Stimulated activated CD4-positive, alpha-beta T cell treated with anti-CD3 and anti-CD28 coated beads, Interleukin-15, amount 100 ng/mL, for 48 hours (primary cell): ENCODE measurements at regions not wholly inside any gene's neighbourhood (a gene's known extent, or its start where the extent isn't known, plus 50 kb on each side); places are given as distances from the start of the nearest gene placed in this dataset.
"Not testable (repeated sequence)": the region's sequence is repeated elsewhere in the genome, so short reads cannot be mapped to it uniquely, and the experiment has no call there.

Source experiments
- DNase-seq, 2 donors: peaks; one replicate each; pipeline ENCODE4 v3.0.0-alpha.2; 2020; ENCODE audit warnings: low read depth in 2 of 2

DNA sequence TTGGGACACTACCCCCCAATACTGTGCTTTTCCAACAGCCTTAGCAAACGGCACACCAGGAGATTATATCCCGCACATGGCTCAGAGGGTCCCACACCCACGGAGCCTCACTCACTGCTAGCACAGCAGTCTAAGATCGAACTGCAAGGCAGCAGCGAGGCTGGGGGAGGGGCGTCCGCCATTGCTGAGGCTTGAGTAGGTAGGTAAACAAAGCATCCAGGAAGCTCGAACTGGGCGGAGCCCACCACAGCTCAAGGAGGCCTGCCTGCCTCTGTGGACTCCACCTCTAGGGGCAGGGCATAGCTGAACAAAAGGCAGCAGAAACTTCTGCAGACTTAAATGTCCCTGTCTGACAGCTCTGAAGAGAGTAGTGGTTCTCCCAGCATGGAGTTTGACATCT, 447.3 kb upstream of the RAB6C start:
- DNase-seq: not testable (repeated sequence)

DNA sequence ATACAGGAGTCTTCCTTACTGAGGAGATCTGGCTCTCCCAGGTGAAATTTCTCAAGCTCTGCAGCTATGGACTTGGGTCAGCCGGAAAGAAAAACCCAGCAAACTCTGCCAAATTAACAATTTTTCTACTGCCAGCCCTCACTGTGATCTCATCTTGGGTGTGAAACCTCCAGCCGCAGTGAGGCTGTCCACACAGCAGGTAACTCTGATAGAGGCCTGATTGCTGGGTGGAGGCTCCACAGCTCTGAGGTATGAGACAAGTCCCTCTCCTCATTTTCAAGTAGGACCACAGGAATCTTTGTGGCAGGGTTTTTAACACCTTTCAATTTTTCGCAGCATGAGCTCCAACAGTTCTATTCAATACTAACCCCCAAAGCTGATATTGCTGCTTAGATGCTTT, 430.6 kb upstream of the RAB6C start:
- no peak for DNase-seq

DNA sequence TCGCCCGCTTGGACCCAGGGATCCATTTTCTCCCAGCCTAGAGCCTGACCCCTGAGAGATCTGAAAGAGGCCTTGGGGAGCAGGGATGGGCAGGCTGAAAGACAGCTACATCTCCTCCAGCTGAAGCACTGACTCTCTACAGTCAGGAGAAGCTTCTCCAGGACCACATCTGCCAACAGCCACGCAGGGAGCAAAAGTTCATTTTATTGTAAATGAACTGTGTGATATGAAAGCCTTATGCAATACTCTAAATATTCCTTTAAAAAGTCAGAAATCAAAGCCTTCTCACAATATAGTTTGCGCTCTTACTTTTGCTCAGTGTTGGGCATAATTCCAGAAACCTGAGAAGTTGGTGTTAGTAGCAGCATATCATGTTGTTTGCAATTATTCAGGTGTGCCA, 428.9 kb upstream of the RAB6C start:
- no peak for DNase-seq

DNA sequence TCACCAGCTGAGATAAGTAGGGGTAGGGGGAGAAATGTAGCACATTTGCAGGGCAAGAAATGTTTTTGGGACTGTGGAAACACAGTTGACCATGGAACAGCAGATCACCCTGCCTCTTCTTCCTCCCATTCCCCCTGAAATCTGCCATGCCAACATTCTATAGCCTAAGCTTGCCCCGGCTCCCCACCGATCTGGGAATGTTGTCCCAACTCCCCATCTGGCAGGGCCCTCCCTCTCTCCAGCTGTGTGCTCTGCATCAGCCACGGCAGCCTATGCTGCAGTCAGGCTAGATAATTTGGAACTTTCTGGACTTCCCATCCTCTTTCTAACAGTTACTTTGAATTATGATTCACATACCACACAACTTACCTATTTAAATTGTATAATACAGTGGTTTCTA, 425.1 kb upstream of the RAB6C start:
- no peak for DNase-seq

DNA sequence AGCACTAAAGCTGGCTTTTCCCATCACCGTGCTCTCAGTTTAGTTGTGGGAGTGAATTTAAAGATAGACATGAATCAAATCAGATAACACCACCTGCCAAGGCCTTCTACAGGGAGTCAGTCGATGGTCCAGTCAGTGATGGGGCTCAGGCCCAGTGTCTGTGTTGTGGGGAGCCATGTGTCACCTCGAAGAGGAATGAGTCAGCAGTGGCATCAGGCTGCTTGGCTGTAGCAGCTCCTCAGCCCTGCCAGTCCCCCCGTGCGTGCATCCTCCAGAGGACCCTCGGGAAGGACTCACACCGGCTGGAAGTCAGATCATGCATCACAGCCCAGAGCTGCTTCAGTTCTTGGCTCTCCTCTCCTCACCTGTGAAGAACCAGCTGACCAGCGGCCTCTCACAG, 420.4 kb upstream of the RAB6C start:
- DNase-seq: no peak

DNA sequence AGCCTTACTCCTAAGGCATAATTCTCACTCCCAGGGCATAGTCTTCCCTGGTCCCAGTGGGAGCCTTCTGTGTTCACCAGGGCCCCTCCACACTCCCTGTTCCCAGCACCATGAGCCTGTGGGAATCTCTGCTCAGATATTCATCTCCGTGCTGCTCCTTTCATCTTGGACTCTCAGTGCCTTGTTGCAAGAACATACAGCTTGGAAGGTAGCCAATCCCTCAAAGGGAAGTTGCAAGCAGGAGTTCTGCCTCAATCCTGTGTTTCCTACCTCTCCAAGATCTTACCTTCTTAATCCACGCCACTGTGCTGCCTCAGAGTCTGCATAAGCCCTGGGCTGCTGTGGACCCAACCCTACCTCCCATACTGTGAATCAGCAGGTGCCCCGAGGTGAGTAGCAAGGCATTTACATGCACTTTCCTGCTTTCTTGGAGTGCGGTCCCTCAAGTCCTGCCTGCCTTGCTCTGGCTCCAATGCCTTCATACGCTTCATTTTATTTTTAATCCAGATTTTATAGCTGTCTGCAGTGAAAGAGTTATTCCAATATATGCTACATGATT, 413.8 kb upstream of the RAB6C start:
- no peak for DNase-seq

DNA sequence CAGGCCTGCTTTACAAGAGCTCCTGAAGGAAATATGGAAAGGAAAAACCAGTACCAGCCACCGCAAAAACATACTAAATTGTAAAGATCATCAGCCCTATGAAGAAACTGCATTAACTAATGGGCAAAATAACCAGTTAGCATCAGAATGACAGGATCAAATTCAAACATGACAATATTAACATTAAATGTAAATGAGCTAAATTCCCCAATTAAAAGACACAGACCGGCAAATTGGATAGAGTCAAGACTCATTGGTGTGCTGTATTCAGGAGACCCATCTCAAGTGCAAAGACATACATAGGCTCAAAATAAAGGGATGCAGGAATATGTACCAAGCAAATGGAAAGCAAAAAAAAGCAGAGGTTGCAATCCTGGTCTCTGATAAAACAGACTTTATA, 408.7 kb upstream of the RAB6C start:
- DNase-seq: not testable (repeated sequence)

DNA sequence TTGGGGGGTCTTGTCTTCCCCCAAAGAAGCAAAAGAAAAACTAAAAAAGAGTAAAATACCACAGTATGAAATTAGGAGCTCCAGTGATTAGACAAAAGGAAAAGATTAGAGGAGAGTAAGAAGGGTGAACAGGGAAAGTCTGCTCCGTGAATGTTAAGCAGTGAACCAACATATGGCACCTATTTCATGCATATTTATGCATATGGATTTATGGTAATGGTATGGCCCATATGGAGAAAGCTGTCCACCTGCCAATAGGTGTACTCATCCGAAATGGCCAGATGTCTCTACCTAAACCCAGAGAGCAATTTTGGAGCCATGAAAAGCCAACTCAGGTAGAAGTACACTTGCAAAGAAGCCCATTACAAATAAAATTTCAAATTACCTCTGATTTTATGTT, 404.0 kb upstream of the RAB6C start:
- DNase-seq: no peak

DNA sequence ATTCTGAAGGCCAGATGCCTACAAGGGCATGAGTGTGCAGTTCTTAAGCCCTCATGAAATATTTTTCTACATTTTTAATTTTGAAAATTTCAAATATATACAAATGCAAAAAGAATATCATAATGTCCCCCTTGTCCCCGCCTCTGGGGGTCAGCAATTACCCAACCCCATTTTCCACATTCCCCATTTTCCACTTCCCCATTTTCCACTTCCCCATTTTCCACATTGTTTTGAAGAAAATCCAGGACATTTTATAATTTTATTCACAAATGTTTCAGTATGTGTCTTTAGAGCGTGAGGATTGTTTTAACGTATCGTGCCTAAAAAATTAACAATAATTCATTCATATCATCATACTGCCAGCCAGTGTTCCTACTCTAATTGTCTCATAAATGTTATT, 403.6 kb upstream of the RAB6C start:
- no peak for DNase-seq

DNA sequence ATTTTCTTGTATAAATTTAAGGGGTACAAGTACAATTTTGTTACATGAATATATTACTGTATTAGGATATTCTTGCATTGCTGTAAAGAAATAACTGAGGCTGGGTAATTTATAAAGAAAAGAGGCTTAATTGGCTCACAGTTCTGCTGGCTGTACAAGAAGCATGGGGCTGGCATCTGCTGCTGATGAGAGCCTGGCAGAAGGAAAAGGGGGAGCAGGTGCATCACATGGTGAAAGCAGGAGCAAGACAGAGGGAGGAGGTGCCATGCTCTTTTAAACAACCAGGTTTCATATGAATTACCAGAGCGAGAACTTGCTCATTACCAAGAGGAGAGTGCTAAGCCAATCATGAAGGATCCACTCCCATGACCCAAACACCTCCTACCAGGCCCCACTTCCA, 399.5 kb upstream of the RAB6C start:
- DNase-seq: no peak

DNA sequence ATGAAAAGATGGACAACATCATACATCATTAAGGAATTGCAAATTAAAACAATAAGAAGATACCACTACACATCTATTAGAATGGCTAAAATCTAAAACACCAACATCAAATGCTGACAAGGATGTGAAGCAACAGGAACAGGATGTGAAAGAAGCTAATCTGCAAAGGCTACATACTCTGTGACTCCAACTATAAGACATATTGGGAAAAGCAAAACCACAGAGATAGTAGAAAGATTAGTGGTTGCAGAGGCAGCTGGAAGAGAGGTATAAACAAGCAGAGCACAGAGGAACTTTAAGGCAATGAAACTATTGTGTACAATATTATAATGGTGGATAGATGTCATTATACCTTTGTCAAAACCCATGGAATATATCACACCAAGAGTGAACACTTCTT, 393.7 kb upstream of the RAB6C start:
- no peak for DNase-seq

DNA sequence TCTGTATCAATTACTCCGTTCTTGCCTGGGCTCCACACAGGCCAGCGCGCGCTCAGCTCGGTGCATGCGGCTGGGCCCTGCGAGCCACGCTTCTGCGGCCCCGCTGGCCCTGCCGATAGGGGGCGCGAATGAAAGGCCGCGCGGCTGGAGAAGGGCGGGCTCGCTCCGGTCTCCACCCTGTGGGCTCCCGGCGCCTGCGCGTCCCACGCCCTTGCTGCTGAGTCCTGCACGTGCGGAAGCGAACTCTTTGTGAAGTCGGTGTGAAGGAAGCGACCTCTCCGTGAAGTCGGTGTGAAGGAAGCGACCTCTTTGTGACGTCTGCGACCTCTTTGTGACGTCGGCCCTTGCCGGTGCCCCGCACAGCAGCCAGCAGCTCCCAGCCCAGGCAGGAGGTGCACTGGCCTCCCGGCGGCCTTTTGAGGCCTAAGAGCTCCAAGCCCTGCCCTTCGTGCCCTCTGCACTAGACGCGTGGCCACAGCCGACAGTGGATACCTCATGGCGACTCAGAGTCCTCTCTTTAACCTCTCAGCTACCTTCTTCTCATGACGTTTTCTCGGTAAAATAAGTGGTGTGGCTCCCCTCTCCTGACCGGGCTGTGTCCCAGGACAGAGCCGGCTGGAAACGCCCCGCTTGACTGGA, 391.9 kb upstream of the RAB6C start:
- no peak for DNase-seq

DNA sequence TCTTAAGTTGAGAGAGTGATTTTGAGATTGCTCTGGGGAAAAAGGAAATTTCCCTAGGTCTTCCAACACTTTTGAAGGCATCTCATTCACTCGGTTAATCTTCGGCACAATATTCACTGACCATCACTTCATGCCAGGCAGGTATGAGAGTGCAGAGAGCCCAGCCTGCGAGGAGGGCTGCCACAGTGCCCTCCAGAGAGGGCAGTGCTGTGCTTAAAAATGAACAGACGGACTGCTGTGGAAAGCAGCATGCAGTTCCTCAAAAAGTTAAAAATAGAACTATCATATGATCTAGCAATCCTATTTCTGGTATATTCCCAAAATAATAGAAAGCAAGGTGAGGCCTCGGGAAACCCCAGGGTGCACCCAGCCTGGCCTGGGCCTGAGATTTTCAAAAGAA, 374.9 kb upstream of the RAB6C start:
- no peak for DNase-seq

DNA sequence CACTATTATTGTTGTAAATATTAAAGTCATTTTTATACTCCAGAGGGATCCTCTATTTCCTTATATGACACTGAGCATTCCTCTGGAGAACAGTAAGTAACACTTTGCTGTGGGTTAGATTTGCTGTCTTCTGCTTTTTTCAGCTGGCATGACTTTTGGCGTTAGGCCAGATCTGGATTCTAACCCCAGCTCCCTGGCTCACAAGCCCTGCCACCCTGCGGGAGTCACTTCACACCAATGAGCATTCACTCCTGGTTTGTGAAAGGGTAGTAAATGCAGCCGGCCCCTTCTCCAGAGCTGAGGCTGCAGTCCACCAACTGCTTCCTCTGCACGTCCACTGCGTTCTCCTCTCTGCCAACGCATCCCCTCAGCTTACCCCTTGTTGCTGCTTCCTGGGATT, 373.8 kb upstream of the RAB6C start:
- DNase-seq: no peak

DNA sequence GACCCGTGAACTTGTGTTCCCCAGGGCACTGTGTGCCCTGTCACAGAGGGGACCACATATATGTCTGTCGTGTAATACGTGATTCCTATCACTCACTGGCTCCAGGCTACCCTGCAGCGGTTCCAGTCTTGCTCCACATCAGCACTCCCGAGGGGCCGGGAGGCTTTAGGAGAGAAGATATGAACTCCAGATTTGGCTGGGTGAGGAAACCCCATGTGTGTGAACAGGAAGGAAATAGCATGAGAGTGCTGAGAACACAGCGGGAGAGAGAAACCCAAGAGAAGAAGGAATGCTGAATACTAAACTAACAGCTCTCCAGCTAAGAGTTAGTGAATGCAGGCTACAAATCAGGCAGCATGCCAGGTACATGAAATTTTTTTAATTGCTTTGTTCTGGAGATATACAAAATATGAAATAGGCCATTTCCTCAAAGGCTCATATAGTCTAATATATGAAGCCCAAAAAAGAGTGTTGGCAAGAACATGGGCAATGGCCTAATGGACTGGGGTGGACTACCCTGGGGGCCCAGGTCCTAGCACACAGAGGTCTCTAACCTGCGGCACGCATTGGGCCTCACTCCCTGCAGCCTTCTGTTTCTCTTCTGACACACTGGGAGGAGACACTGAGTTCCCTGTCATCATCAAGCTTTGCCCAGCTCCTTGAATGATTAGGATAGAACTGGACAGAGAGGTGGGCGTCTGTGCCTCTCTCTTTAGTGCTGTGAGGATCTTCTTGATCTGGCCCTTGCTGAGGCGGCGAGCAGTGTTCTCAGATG, 372.8 kb upstream of the RAB6C start:
- no peak for DNase-seq

DNA sequence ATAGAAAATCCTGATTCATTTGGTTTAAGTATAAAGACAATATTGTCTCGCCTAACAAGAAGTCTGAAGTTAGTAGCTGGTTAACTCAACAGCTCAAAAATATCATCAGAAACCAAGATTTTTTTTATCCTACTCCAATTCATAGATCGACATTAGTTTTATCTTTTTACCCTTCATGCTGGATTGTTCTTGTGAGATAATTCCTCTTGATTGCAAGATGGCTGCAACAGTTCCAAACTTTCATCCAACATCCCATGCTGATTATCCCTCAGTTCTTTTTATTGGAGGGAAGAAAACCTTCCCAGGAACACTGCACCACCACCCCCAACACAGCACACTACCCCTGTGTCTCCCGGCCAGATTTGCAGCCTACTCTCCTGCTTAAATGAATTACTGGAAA, 370.2 kb upstream of the RAB6C start:
- no peak for DNase-seq

DNA sequence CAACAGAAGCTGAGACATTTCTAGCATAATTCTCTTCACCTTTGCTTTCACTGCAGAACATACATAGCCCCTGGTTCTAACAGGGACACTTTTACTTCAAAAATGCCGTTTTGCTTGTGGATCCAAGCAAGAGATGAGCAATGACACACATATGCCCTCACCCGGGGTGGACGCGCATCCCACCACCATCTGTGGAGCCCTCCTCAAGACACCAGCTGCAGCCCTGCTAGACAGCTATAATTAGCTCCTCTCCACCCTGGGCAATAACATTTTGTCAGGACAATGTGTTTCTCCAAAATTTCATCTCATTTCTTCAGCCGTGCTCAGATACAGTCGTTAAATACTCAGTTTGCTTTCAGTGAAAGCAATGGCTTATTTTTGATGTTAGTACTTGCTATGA, 368.7 kb upstream of the RAB6C start:
- DNase-seq: no peak

DNA sequence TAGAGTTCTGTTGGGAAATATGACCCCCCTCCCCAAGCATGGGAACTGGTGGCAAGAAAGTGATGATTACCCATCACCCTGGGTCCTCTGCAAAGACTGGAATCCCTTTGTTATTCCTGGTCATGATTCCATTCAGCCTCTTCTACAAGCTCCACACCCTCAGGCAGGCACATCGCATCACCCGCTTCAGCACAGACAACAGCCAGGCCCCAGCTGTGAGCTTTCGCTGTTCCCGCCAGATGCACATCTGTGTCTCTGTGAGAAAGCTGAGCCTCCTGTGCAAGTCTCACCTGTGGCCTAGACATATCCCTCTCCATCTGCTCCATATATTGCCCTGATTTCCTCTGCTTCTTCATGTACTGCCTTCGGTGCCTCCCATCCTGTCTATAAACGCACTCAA, 368.0 kb upstream of the RAB6C start:
- DNase-seq: no peak

DNA sequence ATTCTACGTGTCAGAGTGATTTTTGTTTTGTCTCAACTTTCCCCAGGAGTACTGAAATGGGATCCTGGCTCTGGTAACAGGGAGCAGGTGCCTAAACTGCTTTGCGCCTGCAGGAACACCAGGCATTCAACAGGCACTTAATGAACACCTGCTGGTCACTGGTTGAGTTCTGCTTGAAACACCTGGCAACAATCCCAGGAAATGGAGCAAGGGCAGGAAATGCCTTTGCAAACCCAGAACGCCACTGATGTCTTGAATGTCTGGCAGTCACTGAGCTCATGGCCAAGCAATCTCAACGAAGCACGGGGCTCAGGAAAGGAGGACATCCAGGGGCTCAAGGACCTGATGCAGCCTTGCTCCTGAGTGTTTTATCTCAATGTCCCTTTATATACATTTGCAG, 360.0 kb upstream of the RAB6C start:
- no peak for DNase-seq

DNA sequence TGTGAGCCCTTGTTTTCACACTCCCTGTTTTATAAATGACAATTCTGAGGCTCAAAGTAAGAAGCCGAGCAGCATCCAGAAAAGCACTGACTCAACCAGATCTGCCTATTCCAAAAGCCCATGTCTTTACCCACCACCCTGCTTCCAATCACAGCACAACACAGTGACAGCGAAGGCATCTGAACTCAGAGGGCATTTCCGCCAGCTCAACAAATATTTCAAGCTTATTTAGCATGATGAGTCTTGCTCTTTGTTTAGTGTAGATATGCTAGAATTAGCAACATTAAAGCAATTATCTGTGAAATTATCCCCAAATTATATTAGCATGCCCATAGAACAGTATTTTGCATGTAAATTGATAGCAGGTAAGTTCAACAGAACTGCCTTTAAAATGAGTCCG, 359.1 kb upstream of the RAB6C start:
- DNase-seq: no peak

DNA sequence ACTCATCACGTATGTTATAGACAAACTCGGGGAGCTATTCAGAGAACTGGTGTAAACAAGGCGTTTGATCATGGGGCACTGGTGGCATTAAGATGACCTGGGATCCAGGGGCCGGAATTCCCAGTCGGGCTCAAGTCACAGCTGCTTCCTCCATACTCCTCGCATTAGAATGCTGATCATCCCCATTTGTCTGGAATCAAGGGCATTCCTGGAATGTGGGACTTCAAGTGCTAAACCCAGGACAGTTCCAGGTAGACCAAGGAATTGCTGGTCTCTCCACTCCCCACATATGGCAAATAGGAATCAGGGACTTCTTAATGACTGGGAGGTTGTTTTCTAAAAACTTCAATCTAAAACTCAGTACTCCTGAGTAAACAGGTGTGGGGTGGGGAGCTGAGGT, 355.7 kb upstream of the RAB6C start:
- DNase-seq: no peak

DNA sequence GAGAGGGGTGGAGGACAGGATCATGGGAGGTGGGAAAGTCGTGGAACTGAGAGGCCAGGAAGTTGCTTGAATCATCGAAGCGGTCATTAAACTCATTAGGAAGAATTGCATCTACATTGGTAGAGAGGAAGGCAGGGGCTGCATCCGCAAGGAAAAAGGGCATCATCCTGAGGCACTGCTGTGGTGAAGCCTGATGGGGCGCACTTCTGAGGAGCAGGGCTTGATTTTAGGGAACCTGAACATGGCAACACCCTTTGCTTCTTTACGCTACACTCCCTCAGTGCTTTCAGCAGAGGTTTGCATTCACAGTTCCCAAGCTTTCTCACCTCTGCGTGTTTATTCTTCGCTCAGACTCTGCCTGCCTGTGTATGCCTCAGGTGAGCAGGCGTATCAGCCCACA, 352.0 kb upstream of the RAB6C start:
- no peak for DNase-seq

DNA sequence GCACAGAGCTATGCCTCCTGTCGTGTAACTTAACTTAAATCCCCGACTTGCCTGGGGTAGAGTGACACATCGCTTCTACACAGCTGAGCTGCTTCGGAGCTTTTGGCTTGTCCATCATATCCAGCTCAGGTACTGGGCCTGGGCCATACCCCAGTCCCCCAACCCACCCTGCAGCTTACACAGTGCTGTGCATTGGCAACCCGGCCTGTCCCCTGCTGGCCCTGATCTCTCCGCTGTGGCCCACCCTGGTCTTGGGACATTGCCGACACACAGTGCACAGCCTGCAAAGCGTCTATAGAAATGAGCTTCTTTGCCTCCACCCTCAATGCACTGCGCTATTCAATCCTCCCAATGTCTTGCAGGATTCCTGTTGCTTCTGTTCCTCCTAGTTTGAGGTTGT, 342.8 kb upstream of the RAB6C start:
- no peak for DNase-seq

DNA sequence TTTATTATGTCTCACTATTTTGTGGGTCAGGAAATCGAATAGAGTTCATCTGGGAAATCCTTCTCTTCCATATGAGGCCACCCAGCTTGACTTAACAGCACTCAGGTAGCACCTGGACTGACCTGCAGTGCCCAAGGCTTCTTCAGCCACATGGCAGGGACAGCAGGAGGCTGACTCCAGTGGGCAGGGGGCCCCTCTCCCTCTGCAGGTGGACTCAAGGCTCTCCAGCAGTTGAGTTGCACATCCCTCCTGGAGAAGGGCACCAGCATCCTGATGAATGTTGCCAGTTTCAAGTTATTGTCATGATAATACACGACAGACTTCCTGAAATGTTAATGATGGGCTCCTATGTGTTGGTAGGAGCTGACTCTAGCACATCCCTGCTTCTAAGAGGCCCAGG, 338.1 kb upstream of the RAB6C start:
- DNase-seq: no peak
